B cell (primary cell): ENCODE measurements at regions not wholly inside any gene's neighbourhood (a gene's known extent, or its start where the extent isn't known, plus 50 kb on each side); places are given as distances from the start of the nearest gene placed in this dataset.

Experiments
- ATAC-seq: fragments of 200-7000 bp; cut with Tn5 transposase; one replicate; pipeline ENCODE4 v1.10.0; 2021; ENCODE audit warnings: low read depth, mild to moderate bottlenecking, moderate number of reproducible peaks, moderate library complexity
- CTCF ChIA-PET: fragments of 350-600 bp; sonication (Branson Sonifier 250); formaldehyde crosslinking; loops from one replicate; lab custom pipeline; 2021; ENCODE audit warnings: antibody characterized with exemption, inconsistent platforms; lab: Charles Lee
- POLR2A ChIA-PET: fragments of 350-600 bp; sonication (Branson Sonifier 250); formaldehyde crosslinking; loops from one replicate; lab custom pipeline; 2021; ENCODE audit warnings: antibody characterized with exemption; lab: Charles Lee
- DNase-seq: peaks from one replicate; pipeline ENCODE4 v3.0.0; 2013
- H2AFZ ChIP-seq: 2 replicates; pipeline ENCODE4 v1.6.1; 2012; ENCODE audit warnings: mild to moderate bottlenecking, low read depth, low read length; ENCODE audit not compliant: insufficient read depth, poor library complexity, severe bottlenecking
- H3K27ac ChIP-seq, 2 donors: 1 replicate in 1 of 2; 2 replicates in 1 of 2; pipeline ENCODE4 v1.5.1; 2012 to 2013; ENCODE audit warnings: low read length in 2 of 2, mild to moderate bottlenecking in 2 of 2, moderate library complexity in 1 of 2
- H3K27me3 ChIP-seq, 4 experiments: fragments of 200-600 bp in 1 of 4; sonication (generic) in 1 of 4; replicated peaks in 1 of 4; 1 replicate in 2 of 4; 2 replicates in 2 of 4; pipeline versions ENCODE4 v1.6.1 to v1.7.0; 2013 to 2016; ENCODE audit warnings: low read length in 3 of 4, mild to moderate bottlenecking in 2 of 4, mixed read lengths in 1 of 4, moderate library complexity in 1 of 4; ENCODE audit not compliant: insufficient read depth in 4 of 4, control insufficient read depth in 3 of 4; ENCODE audit errors: control extremely low read depth in 1 of 4
- H3K36me3 ChIP-seq, 2 experiments: replicated peaks in 1 of 2; 1 replicate in 1 of 2; 2 replicates in 1 of 2; pipeline versions ENCODE4 v1.6.1 to v1.7.1; 2013; ENCODE audit warnings: low read length in 1 of 2; ENCODE audit not compliant: insufficient read depth in 2 of 2, control insufficient read depth in 1 of 2; ENCODE audit errors: control extremely low read depth in 1 of 2, extremely low read depth in 1 of 2
- H3K4me1 ChIP-seq, 2 donors: fragments of 200-600 bp in 1 of 2; sonication (generic) in 1 of 2; 1 replicate in 1 of 2; 2 replicates in 1 of 2; pipeline versions ENCODE4 v1.5.1 to v1.6.1; 2013 to 2017; ENCODE audit warnings: low read length in 2 of 2; ENCODE audit not compliant: control insufficient read depth in 2 of 2, insufficient read depth in 2 of 2
- H3K4me2 ChIP-seq: replicated peaks from 2 replicates; pipeline ENCODE3; 2012; ENCODE audit warnings: mild to moderate bottlenecking, low read depth, low read length; ENCODE audit not compliant: poor library complexity, severe bottlenecking
- H3K4me3 ChIP-seq, 5 experiments: fragments of 200-600 bp in 1 of 5; sonication (generic) in 1 of 5; 1 replicate in 3 of 5; 2 replicates in 2 of 5; pipeline versions ENCODE4 v1.5.1 to v1.7.0; 2011 to 2016; ENCODE audit warnings: low read length in 4 of 5, mild to moderate bottlenecking in 4 of 5, low read depth in 2 of 5, control low read depth in 1 of 5, moderate library complexity in 1 of 5; ENCODE audit not compliant: insufficient read depth in 1 of 5; ENCODE audit errors: control extremely low read depth in 1 of 5, extremely low read depth in 1 of 5
- H3K79me2 ChIP-seq: fragments of 200-600 bp; sonication (generic); one replicate; pipeline ENCODE4 v1.6.0; 2016; ENCODE audit warnings: low read length; ENCODE audit not compliant: control insufficient read depth, insufficient read depth
- H3K9ac ChIP-seq: fragments of 200-600 bp; sonication (generic); 2 replicates; pipeline ENCODE4 v1.6.1; 2017; ENCODE audit warnings: mild to moderate bottlenecking, low read length, moderate library complexity
- H3K9me3 ChIP-seq, 3 donors: one replicate each; pipeline versions ENCODE4 v1.6.1 to v1.7.1; 2013; ENCODE audit warnings: low read length in 2 of 3; ENCODE audit not compliant: control insufficient read depth in 2 of 3, insufficient read depth in 1 of 3; ENCODE audit errors: control extremely low read depth in 1 of 3
- H4K20me1 ChIP-seq: 2 replicates; pipeline ENCODE4 v1.6.0; 2012; ENCODE audit warnings: mild to moderate bottlenecking, low read length; ENCODE audit not compliant: insufficient read depth, control insufficient read depth, poor library complexity, severe bottlenecking
- H3K27ac Mint-ChIP-seq: one replicate; pipeline ENCODE4 v1.8.0; 2021; ENCODE audit warnings: mixed read lengths
- H3K27me3 Mint-ChIP-seq: one replicate; pipeline ENCODE4 v1.8.0; 2021; ENCODE audit warnings: mixed read lengths
- H3K4me1 Mint-ChIP-seq: one replicate; pipeline ENCODE4 v1.8.0; 2021; ENCODE audit warnings: mixed read lengths
- H3K4me3 Mint-ChIP-seq: one replicate; pipeline ENCODE4 v1.8.0; 2021; ENCODE audit warnings: mixed read lengths
- H3K9me3 Mint-ChIP-seq: one replicate; pipeline ENCODE4 v1.8.0; 2022; ENCODE audit warnings: mixed read lengths; ENCODE audit not compliant: insufficient read depth
- EZH2 ChIP-seq: IDR thresholded peaks from 2 replicates; pipeline ENCODE4 v1.6.1; 2012; ENCODE audit warnings: borderline replicate concordance, low read depth, mild to moderate bottlenecking, moderate library complexity, low read length; ENCODE audit not compliant: insufficient read depth, poor library complexity, severe bottlenecking
- WGBS: methylation state at CpG from one replicate; pipeline ENCODE4 v1.1.5; 2013; ENCODE audit warnings: missing lambda C conversion rate; ENCODE audit not compliant: insufficient coverage; 5-methylcytosine and 5-hydroxymethylcytosine counted together
- intact Hi-C: fragments of 100-400 bp; cut with micrococcal nuclease; formaldehyde crosslinking; loops from one replicate; pipeline ENCODE4 v1.10.0; 2022
- TF ChIP-seq, protein P1 (sequence below): fragments of 200-600 bp; IDR thresholded peaks from one replicate; pipeline ENCODE4 v1.8.0; 2022; ENCODE audit warnings: antibody characterized with exemption, mild to moderate bottlenecking

DNA sequence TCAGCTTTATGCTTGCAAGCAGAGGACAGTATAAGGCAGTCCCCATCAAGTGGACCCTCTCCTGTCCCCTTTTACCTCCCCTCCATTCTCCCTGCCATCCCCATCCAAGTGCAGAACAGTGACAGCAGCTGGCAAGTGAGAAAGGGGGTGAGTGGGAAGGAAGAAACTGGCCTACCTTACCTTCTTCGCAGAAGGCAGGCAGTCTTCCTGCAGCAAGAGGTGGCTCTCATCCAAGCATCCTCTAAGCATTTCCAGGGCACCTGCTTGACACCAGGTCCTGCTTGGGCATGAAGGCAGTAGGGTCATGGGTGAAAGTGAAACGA, 77.3 kb upstream of the SH3PXD2B start:
- ChIA-PET CTCF (no interaction called here), POLR2A (no interaction called here)
- no CpG with 5 or more reads among the region's 2 CpGs for WGBS
- no peaks in the 10 kb centered on the region for H4K20me1 ChIP-seq
- H3K36me3 ChIP-seq = no peaks in the 10 kb centered on the region
- no peak overlapping the region for H3K4me2 ChIP-seq
- H3K4me1 ChIP-seq = no peaks in the 10 kb centered on the region
- H3K27ac ChIP-seq = no peak overlapping the region
- Mint-ChIP-seq H3K27ac (no peak overlapping the region), H3K27me3 (peaks cover 21% of the 10 kb centered on the region), H3K4me1 (no peaks in the 10 kb centered on the region), H3K9me3 (no peaks in the 10 kb centered on the region), H3K4me3 (no peak overlapping the region)
- H3K79me2 ChIP-seq = no peaks in the 10 kb centered on the region
- TF ChIP-seq EZH2 = no peak
- TF ChIP-seq, protein P1, sequence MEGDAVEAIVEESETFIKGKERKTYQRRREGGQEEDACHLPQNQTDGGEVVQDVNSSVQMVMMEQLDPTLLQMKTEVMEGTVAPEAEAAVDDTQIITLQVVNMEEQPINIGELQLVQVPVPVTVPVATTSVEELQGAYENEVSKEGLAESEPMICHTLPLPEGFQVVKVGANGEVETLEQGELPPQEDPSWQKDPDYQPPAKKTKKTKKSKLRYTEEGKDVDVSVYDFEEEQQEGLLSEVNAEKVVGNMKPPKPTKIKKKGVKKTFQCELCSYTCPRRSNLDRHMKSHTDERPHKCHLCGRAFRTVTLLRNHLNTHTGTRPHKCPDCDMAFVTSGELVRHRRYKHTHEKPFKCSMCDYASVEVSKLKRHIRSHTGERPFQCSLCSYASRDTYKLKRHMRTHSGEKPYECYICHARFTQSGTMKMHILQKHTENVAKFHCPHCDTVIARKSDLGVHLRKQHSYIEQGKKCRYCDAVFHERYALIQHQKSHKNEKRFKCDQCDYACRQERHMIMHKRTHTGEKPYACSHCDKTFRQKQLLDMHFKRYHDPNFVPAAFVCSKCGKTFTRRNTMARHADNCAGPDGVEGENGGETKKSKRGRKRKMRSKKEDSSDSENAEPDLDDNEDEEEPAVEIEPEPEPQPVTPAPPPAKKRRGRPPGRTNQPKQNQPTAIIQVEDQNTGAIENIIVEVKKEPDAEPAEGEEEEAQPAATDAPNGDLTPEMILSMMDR = no peak
- H3K9me3 ChIP-seq = peaks cover 0 to 9% (median 0%) of the 10 kb centered on the region in 3 donors
- peaks cover 0 to 5% (median 0%) of the 10 kb centered on the region in 4 experiments for H3K27me3 ChIP-seq
- no peak for ATAC-seq
- H3K9ac ChIP-seq = no peak overlapping the region
- no peak overlapping the region for H2AFZ ChIP-seq
- intact Hi-C loops = no loop called here
- H3K4me3 ChIP-seq = no peak overlapping the region
- no peak for DNase-seq

DNA sequence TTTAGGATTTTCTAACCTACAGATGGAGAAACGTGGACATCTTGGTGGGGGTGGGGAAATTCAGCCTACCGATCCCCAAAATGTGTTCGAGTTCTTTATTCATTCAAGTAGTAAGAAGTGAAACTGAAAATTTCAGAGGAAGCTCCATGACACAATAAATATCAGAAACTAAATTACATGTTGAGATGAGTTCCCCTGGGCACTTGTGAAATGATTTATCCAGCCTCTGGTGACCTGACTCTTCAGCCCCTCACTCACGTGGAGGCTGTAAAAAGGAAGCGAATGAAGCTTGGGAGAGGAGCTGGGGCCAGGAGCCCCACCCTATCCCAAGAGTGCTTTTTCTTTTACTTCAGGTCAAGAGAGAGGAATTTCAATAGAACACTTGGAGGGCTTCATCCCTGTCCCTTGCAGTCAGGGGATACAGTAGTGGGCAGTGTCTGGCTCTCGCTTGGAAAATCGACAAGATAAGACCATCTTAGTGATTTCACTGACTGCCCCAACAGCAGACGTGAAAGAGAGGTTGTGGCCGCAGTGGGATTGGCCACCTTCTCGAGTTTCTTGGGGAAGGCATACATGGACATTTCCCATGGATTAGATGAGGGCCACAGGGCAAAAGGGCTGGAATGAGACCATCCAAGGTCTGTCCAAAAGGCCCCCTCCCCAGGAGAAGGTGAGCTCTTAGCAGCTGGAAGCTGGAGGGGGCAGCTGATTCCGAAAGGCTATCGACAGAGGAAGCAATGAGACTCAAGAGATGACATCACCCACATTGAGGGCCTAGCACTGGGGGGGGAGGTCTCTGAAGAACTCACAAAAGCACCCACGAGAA, 76.8 kb upstream of the SH3PXD2B start:
- Histone ChIP-seq H3K79me2 (no peaks in the 10 kb centered on the region), H3K4me3 (no peak overlapping the region), H2AFZ (no peak overlapping the region), H4K20me1 (no peaks in the 10 kb centered on the region), H3K4me1 (no peaks in the 10 kb centered on the region), H3K4me2 (no peak overlapping the region), H3K27me3 (peaks cover 0 to 5% (median 0%) of the 10 kb centered on the region in 4 experiments), H3K9ac (no peak overlapping the region), H3K36me3 (no peaks in the 10 kb centered on the region), H3K9me3 (peaks cover 0 to 5% (median 0%) of the 10 kb centered on the region in 3 donors), H3K27ac (no peak overlapping the region)
- Mint-ChIP-seq H3K27me3 (peaks cover 26% of the 10 kb centered on the region), H3K4me3 (no peak overlapping the region), H3K9me3 (no peaks in the 10 kb centered on the region), H3K27ac (no peak overlapping the region), H3K4me1 (no peaks in the 10 kb centered on the region)
- intact Hi-C loops = no loop called here
- ChIA-PET CTCF (no interaction called here), POLR2A (no interaction called here)
- TF ChIP-seq, protein P1 = no peak
- no peak for TF ChIP-seq EZH2
- no peak for DNase-seq
- 83% methylated on average over 6 of the region's 13 CpGs for WGBS
- ATAC-seq = no peak
